ENCODE measurements at regions not wholly inside any gene's neighbourhood (a gene's known extent, or its start where the extent isn't known, plus 50 kb on each side); places are given as distances from the start of the nearest gene placed in this dataset.

GRCh38 chr6:6711031-6711785 is 122.7 kb downstream of the LY86 start:
- Histone ChIP-seq H3K27me3 (no peaks in the 10 kb centered on the region), H3K27ac (peak overlapping the region in 1 of 5 donors; percentile 93), H3K36me3 (no peaks in the 10 kb centered on the region), H3K4me3 (no peak overlapping the region), H3K4me1 (peaks cover 21 to 39% (median 31%) of the 10 kb centered on the region in 4 donors), H3K9me3 (no peaks in the 10 kb centered on the region)
- no peak for DNase-seq
- no peak for TF ChIP-seq CTCF (IDR thresholded peaks at IDR 0.05)
- TF ChIP-seq POLR2AphosphoS5 (IDR thresholded peaks at IDR 0.05) = no peak
- no peak for TF ChIP-seq POLR2A (IDR thresholded peaks at IDR 0.05)
- TF ChIP-seq EP300 (IDR thresholded peaks at IDR 0.05) = no peak
- intact Hi-C loops (cut with DNase I; ENCODE audit: low total_unique reads) = no loop called here
- 80 to 93% (median 84%) methylated on average over 7 of the region's 7 CpGs for WGBS, 5 donors

GRCh38 chr6:6711832-6712448 is 123.4 kb downstream of the LY86 start:
- intact Hi-C loops (cut with DNase I; ENCODE audit: low total_unique reads) = no loop called here
- TF ChIP-seq POLR2A (IDR thresholded peaks at IDR 0.05) = no peak
- TF ChIP-seq POLR2AphosphoS5 (IDR thresholded peaks at IDR 0.05) = no peak
- no peak for TF ChIP-seq EP300 (IDR thresholded peaks at IDR 0.05)
- TF ChIP-seq CTCF (IDR thresholded peaks at IDR 0.05) = no peak
- Histone ChIP-seq H3K27me3 (no peaks in the 10 kb centered on the region), H3K9me3 (no peaks in the 10 kb centered on the region), H3K36me3 (no peaks in the 10 kb centered on the region), H3K4me1 (peaks cover 21 to 39% (median 31%) of the 10 kb centered on the region in 4 donors), H3K27ac (peak overlapping the region; percentile 76 to 93 (median 81)), H3K4me3 (peak overlapping the region in 1 of 4 donors; percentile 2)
- 56 to 66% (median 59%) methylated on average over 7 of the region's 7 CpGs for WGBS, 5 donors
- no peak for DNase-seq

- no peaks in the 10 kb centered on the region for H3K9me3 ChIP-seq
- 24 to 28% (median 27%) methylated on average over 24 to 25 of the region's 25 CpGs for whole genome bisulfite sequencing, 5 donors
- peaks cover 21 to 39% (median 32%) of the 10 kb centered on the region in 4 donors for H3K4me1 ChIP-seq
- H3K36me3 ChIP-seq = no peaks in the 10 kb centered on the region
- H3K27me3 ChIP-seq = no peaks in the 10 kb centered on the region
- peak overlapping the region in 3 of 4 donors; percentile 1 to 13 (median 2) for H3K4me3 ChIP-seq
- H3K27ac ChIP-seq = peak overlapping the region; percentile 76 to 93 (median 81)
- peak; percentile 72 to 94 for DNase-seq
- TF ChIP-seq EP300 (IDR thresholded peaks at IDR 0.05) = no peak
- peak in 1 of 7 experiments; percentile 27 for TF ChIP-seq CTCF (IDR thresholded peaks at IDR 0.05)
- TF ChIP-seq POLR2AphosphoS5 (IDR thresholded peaks at IDR 0.05) = peak; percentile 18 to 87 (median 69)
- no peak for TF ChIP-seq POLR2A (IDR thresholded peaks at IDR 0.05)
- intact Hi-C loops (cut with DNase I; ENCODE audit: low total_unique reads) = no loop called here
These were observed 124.2 kb downstream of the LY86 start for GRCh38 chr6:6712449-6713403.

GRCh38 chr6:6713657-6714056 is 125.1 kb downstream of the LY86 start:
- H3K27ac ChIP-seq = peak overlapping the region in 3 of 5 donors; percentile 81 to 93 (median 85)
- H3K4me3 ChIP-seq = no peak overlapping the region
- 68 to 78% (median 75%) methylated on average over 9 of the region's 9 CpGs for WGBS, 5 donors

More at GRCh38 chr6:6713657-6714056, 125.1 kb downstream of the LY86 start:
- TF ChIP-seq POLR2AphosphoS5 (IDR thresholded peaks at IDR 0.05) = no peak
- TF ChIP-seq POLR2A (IDR thresholded peaks at IDR 0.05) = no peak
- no peak for TF ChIP-seq CTCF (IDR thresholded peaks at IDR 0.05)
- no peak for TF ChIP-seq EP300 (IDR thresholded peaks at IDR 0.05)
- Histone ChIP-seq H3K27me3 (no peaks in the 10 kb centered on the region), H3K4me1 (peaks cover 21 to 39% (median 34%) of the 10 kb centered on the region in 4 donors), H3K9me3 (no peaks in the 10 kb centered on the region), H3K36me3 (no peaks in the 10 kb centered on the region)
- DNase-seq = no peak
- intact Hi-C loops (cut with DNase I; ENCODE audit: low total_unique reads) = no loop called here

Data from stomach (tissue), 8 donors.